ENCODE measurements at regions not wholly inside any gene's neighbourhood (a gene's known extent, or its start where the extent isn't known, plus 50 kb on each side); places are given as distances from the start of the nearest gene placed in this dataset.
"Not testable (repeated sequence)": the region's sequence is repeated elsewhere in the genome, so short reads cannot be mapped to it uniquely, and the experiment has no call there.

GRCh38 chr10:63798599-63799498 is 277.6 kb downstream of the REEP3 start:
- no peak for TF ChIP-seq POLR2AphosphoS5 (IDR thresholded peaks at IDR 0.05; ENCODE audit: low read depth, low read length)
- TF ChIP-seq TAF1 (IDR thresholded peaks at IDR 0.05; ENCODE audit: borderline replicate concordance, low read depth, low read length) = no peak
- no peak for TF ChIP-seq POLR2A (IDR thresholded peaks at IDR 0.05; ENCODE audit: low read depth, low read length)
- DNase-seq (ENCODE audit: insufficient read length) = no peak
- FAIRE-seq = no peak

GRCh38 chr10:63799521-63800300 is 278.5 kb downstream of the REEP3 start:
- TF ChIP-seq POLR2AphosphoS5 (IDR thresholded peaks at IDR 0.05; ENCODE audit: low read depth, low read length) (no peak), POLR2A (IDR thresholded peaks at IDR 0.05; ENCODE audit: low read depth, low read length) (no peak), TAF1 (IDR thresholded peaks at IDR 0.05; ENCODE audit: borderline replicate concordance, low read depth, low read length) (no peak)
- DNase-seq (ENCODE audit: insufficient read length) (no peak), FAIRE-seq (peak; percentile 54)

- TF ChIP-seq POLR2A (IDR thresholded peaks at IDR 0.05; ENCODE audit: low read depth, low read length) (no peak), POLR2AphosphoS5 (IDR thresholded peaks at IDR 0.05; ENCODE audit: low read depth, low read length) (no peak), TAF1 (IDR thresholded peaks at IDR 0.05; ENCODE audit: borderline replicate concordance, low read depth, low read length) (no peak)
- FAIRE-seq = no peak
- no peak for DNase-seq (ENCODE audit: insufficient read length)
Measured at GRCh38 chr10:63801166-63801565, 280.0 kb downstream of the REEP3 start.

- FAIRE-seq (no peak), DNase-seq (ENCODE audit: insufficient read length) (no peak)
- no peak for TF ChIP-seq POLR2AphosphoS5 (IDR thresholded peaks at IDR 0.05; ENCODE audit: low read depth, low read length)
Measured at GRCh38 chr10:63806330-63806729, 285.1 kb downstream of the REEP3 start.

- no peak for FAIRE-seq
- DNase-seq (ENCODE audit: insufficient read length) = no peak
- TF ChIP-seq POLR2AphosphoS5 (IDR thresholded peaks at IDR 0.05; ENCODE audit: low read depth, low read length) (no peak), POLR2A (IDR thresholded peaks at IDR 0.05; ENCODE audit: low read depth, low read length) (no peak), TAF1 (IDR thresholded peaks at IDR 0.05; ENCODE audit: borderline replicate concordance, low read depth, low read length) (no peak)
Measured at GRCh38 chr10:63812501-63812900, 291.3 kb downstream of the REEP3 start.

GRCh38 chr10:63819753-63820329 is 298.6 kb downstream of the REEP3 start:
- FAIRE-seq (no peak), DNase-seq (ENCODE audit: insufficient read length) (no peak)
- TF ChIP-seq POLR2A (IDR thresholded peaks at IDR 0.05; ENCODE audit: low read depth, low read length) (no peak), POLR2AphosphoS5 (IDR thresholded peaks at IDR 0.05; ENCODE audit: low read depth, low read length) (no peak), TAF1 (IDR thresholded peaks at IDR 0.05; ENCODE audit: borderline replicate concordance, low read depth, low read length) (no peak)

- DNase-seq (ENCODE audit: insufficient read length) (no peak), FAIRE-seq (no peak)
Measured at GRCh38 chr10:63822496-63822895, 301.3 kb downstream of the REEP3 start.

GRCh38 chr10:63825111-63825510 is 303.9 kb downstream of the REEP3 start:
- DNase-seq (ENCODE audit: insufficient read length) (no peak), FAIRE-seq (no peak)
- TF ChIP-seq POLR2AphosphoS5 (IDR thresholded peaks at IDR 0.05; ENCODE audit: low read depth, low read length) (no peak), TAF1 (IDR thresholded peaks at IDR 0.05; ENCODE audit: borderline replicate concordance, low read depth, low read length) (no peak), POLR2A (IDR thresholded peaks at IDR 0.05; ENCODE audit: low read depth, low read length) (no peak)

More at GRCh38 chr10:63822496-63822895, 301.3 kb downstream of the REEP3 start:
- no peak for TF ChIP-seq POLR2AphosphoS5 (IDR thresholded peaks at IDR 0.05; ENCODE audit: low read depth, low read length)
- no peak for TF ChIP-seq POLR2A (IDR thresholded peaks at IDR 0.05; ENCODE audit: low read depth, low read length)
- TF ChIP-seq TAF1 (IDR thresholded peaks at IDR 0.05; ENCODE audit: borderline replicate concordance, low read depth, low read length) = no peak

- DNase-seq (ENCODE audit: insufficient read length) = no peak
- TF ChIP-seq POLR2AphosphoS5 (IDR thresholded peaks at IDR 0.05; ENCODE audit: low read depth, low read length) (no peak), TAF1 (IDR thresholded peaks at IDR 0.05; ENCODE audit: borderline replicate concordance, low read depth, low read length) (no peak), POLR2A (IDR thresholded peaks at IDR 0.05; ENCODE audit: low read depth, low read length) (no peak)
- no peak for FAIRE-seq
Measured at GRCh38 chr10:63825766-63826165, 304.6 kb downstream of the REEP3 start.

GRCh38 chr10:63827018-63827417 is 305.8 kb downstream of the REEP3 start:
- FAIRE-seq; DNase-seq (ENCODE audit: insufficient read length): not testable (repeated sequence)

GRCh38 chr10:63829020-63829419 is 307.8 kb downstream of the REEP3 start:
- no peak for DNase-seq (ENCODE audit: insufficient read length)
- TF ChIP-seq TAF1 (IDR thresholded peaks at IDR 0.05; ENCODE audit: borderline replicate concordance, low read depth, low read length) = no peak
- no peak for TF ChIP-seq POLR2AphosphoS5 (IDR thresholded peaks at IDR 0.05; ENCODE audit: low read depth, low read length)
- no peak for TF ChIP-seq POLR2A (IDR thresholded peaks at IDR 0.05; ENCODE audit: low read depth, low read length)
- FAIRE-seq = no peak

All from GM12892 (cell line).